MM.1S (cell line): ENCODE measurements at regions not wholly inside any gene's neighbourhood (a gene's known extent, or its start where the extent isn't known, plus 50 kb on each side); places are given as distances from the start of the nearest gene placed in this dataset.

Experiments
- DNase-seq: peaks from one replicate; pipeline ENCODE4 v3.0.0-alpha.2; 2015
- H2AFZ ChIP-seq: fragments of 300-600 bp; sonication (generic); 2 replicates; pipeline ENCODE4 v1.6.0; 2016; ENCODE audit warnings: antibody characterized with exemption, low read length
- H3F3A ChIP-seq: fragments of 300-600 bp; sonication (generic); 2 replicates; pipeline ENCODE4 v1.6.1; 2016; ENCODE audit warnings: mild to moderate bottlenecking, antibody characterized with exemption, low read length, moderate library complexity, mixed read lengths; ENCODE audit not compliant: insufficient read depth
- H3K27ac ChIP-seq: fragments of 300-600 bp; sonication (generic); 2 replicates; pipeline ENCODE4 v1.5.1; 2016; ENCODE audit warnings: mild to moderate bottlenecking, low read length
- H3K27me3 ChIP-seq: fragments of 300-600 bp; sonication (generic); replicated peaks from 2 replicates; pipeline ENCODE4 v1.6.0; 2016; ENCODE audit warnings: low read length; ENCODE audit not compliant: insufficient read depth
- H3K36me3 ChIP-seq: fragments of 300-600 bp; sonication (generic); replicated peaks from 2 replicates; pipeline ENCODE4 v1.6.1; 2016; ENCODE audit warnings: mild to moderate bottlenecking, low read length, mixed read lengths; ENCODE audit not compliant: insufficient read depth
- H3K4me1 ChIP-seq: fragments of 300-600 bp; sonication (generic); 2 replicates; pipeline ENCODE4 v1.6.1; 2016; ENCODE audit warnings: low read length, mixed read lengths
- H3K4me2 ChIP-seq: fragments of 300-600 bp; sonication (generic); 2 replicates; pipeline ENCODE4 v1.6.0; 2016; ENCODE audit warnings: low read depth, low read length
- H3K4me3 ChIP-seq: fragments of 300-600 bp; sonication (generic); 2 replicates; pipeline ENCODE4 v1.5.1; 2016; ENCODE audit warnings: low read length, mixed read lengths
- H3K79me2 ChIP-seq: fragments of 300-600 bp; sonication (generic); 2 replicates; pipeline ENCODE4 v1.6.1; 2016; ENCODE audit warnings: mixed run types, low read length, mixed read lengths
- H3K9ac ChIP-seq: fragments of 300-600 bp; sonication (generic); 2 replicates; pipeline ENCODE4 v1.6.1; 2016; ENCODE audit warnings: low read length, mixed read lengths
- H3K9me2 ChIP-seq: fragments of 300-600 bp; sonication (generic); replicated peaks from 2 replicates; pipeline ENCODE4 v1.6.1; 2016; ENCODE audit warnings: mild to moderate bottlenecking, low read length, mixed read lengths; ENCODE audit not compliant: insufficient read depth
- H3K9me3 ChIP-seq: fragments of 300-600 bp; sonication (generic); replicated peaks from 2 replicates; pipeline ENCODE4 v1.6.1; 2016; ENCODE audit warnings: mild to moderate bottlenecking, low read length, mixed read lengths; ENCODE audit not compliant: insufficient read depth
- H4K20me1 ChIP-seq: fragments of 300-600 bp; sonication (generic); 2 replicates; pipeline ENCODE4 v1.6.1; 2016; ENCODE audit warnings: mild to moderate bottlenecking, low read length, moderate library complexity, mixed read lengths; ENCODE audit not compliant: insufficient read depth
- CTCF ChIP-seq: fragments of 300-600 bp; sonication (generic); IDR thresholded peaks from 2 replicates; pipeline ENCODE4 v1.5.1; 2016; ENCODE audit warnings: antibody characterized with exemption, low read length, mixed read lengths
- EZH2 ChIP-seq: fragments of 300-600 bp; sonication (generic); optimal IDR thresholded peaks from 2 replicates; pipeline ENCODE3; 2017; ENCODE audit warnings: low read depth, mild to moderate bottlenecking, antibody characterized with exemption, low read length, mixed read lengths
- EZH2phosphoT487 ChIP-seq: fragments of 300-600 bp; sonication (generic); IDR thresholded peaks from 2 replicates; pipeline ENCODE4 v1.6.1; 2018; ENCODE audit warnings: antibody characterized with exemption, low read length

GRCh38 chrX:10049236-10049635, 82.1 kb downstream of the CLDN34 start:
- H3K79me2 ChIP-seq = peaks cover 56% of the 10 kb centered on the region
- no peak overlapping the region for H3K9ac ChIP-seq
- no peak overlapping the region for H2AFZ ChIP-seq
- H3K4me3 ChIP-seq = no peak overlapping the region
- no peaks in the 10 kb centered on the region for H3F3A ChIP-seq
- H3K9me2 ChIP-seq = no peaks in the 10 kb centered on the region
- H3K4me2 ChIP-seq = no peak overlapping the region
- DNase-seq = no peak
- no peaks in the 10 kb centered on the region for H3K27me3 ChIP-seq
- TF ChIP-seq CTCF = no peak
- TF ChIP-seq EZH2phosphoT487 = no peak
- no peaks in the 10 kb centered on the region for H3K36me3 ChIP-seq
- no peak overlapping the region for H3K27ac ChIP-seq
- no peaks in the 10 kb centered on the region for H4K20me1 ChIP-seq
- no peaks in the 10 kb centered on the region for H3K4me1 ChIP-seq
- H3K9me3 ChIP-seq = no peaks in the 10 kb centered on the region

GRCh38 chrX:10050481-10050880, 83.3 kb downstream of the CLDN34 start:
- Histone ChIP-seq H3K27me3 (no peaks in the 10 kb centered on the region), H3F3A (no peaks in the 10 kb centered on the region), H4K20me1 (no peaks in the 10 kb centered on the region), H3K4me2 (no peak overlapping the region), H3K9me3 (no peaks in the 10 kb centered on the region), H3K9me2 (no peaks in the 10 kb centered on the region), H2AFZ (no peak overlapping the region), H3K4me1 (no peaks in the 10 kb centered on the region), H3K9ac (no peak overlapping the region), H3K36me3 (no peaks in the 10 kb centered on the region), H3K27ac (no peak overlapping the region), H3K4me3 (no peak overlapping the region), H3K79me2 (peaks cover 45% of the 10 kb centered on the region)
- no peak for DNase-seq
- TF ChIP-seq CTCF (no peak), EZH2phosphoT487 (no peak), EZH2 (no peak)

- Histone ChIP-seq H3F3A (no peaks in the 10 kb centered on the region), H3K27me3 (no peaks in the 10 kb centered on the region), H2AFZ (no peak overlapping the region), H3K9me3 (no peaks in the 10 kb centered on the region), H3K27ac (no peak overlapping the region), H3K9ac (no peak overlapping the region), H4K20me1 (no peaks in the 10 kb centered on the region), H3K36me3 (no peaks in the 10 kb centered on the region), H3K79me2 (peaks cover 36% of the 10 kb centered on the region), H3K4me1 (no peaks in the 10 kb centered on the region), H3K9me2 (no peaks in the 10 kb centered on the region), H3K4me3 (no peak overlapping the region), H3K4me2 (no peak overlapping the region)
- TF ChIP-seq EZH2 (no peak), EZH2phosphoT487 (no peak), CTCF (no peak)
- no peak for DNase-seq
Observed at GRCh38 chrX:10051866-10052480, 84.8 kb downstream of the CLDN34 start.
